Trophoblast cell (in vitro differentiated cells and primary cell): ENCODE measurements at regions not wholly inside any gene's neighbourhood (a gene's known extent, or its start where the extent isn't known, plus 50 kb on each side); places are given as distances from the start of the nearest gene placed in this dataset.

Experiments
- DNase-seq, 2 donors: peaks; one replicate each; pipeline ENCODE4 v3.0.0-alpha.2; 2016
- H2AFZ ChIP-seq: 2 replicates; pipeline ENCODE4 v1.6.1; 2013; ENCODE audit warnings: low read length, moderate library complexity, mild to moderate bottlenecking; ENCODE audit not compliant: insufficient read depth, poor library complexity
- H2AK5ac ChIP-seq: 2 replicates; pipeline ENCODE4 v1.6.1; 2013; ENCODE audit warnings: mild to moderate bottlenecking, low read length
- H2BK120ac ChIP-seq: 2 replicates; pipeline ENCODE4 v1.6.1; 2013; ENCODE audit warnings: low read length, mild to moderate bottlenecking, moderate library complexity; ENCODE audit not compliant: insufficient read depth, poor library complexity
- H2BK12ac ChIP-seq: 2 replicates; pipeline ENCODE4 v1.6.1; 2013; ENCODE audit warnings: mild to moderate bottlenecking, low read length, moderate library complexity
- H2BK5ac ChIP-seq: 2 replicates; pipeline ENCODE4 v1.6.1; 2013; ENCODE audit warnings: low read length, low read depth, moderate library complexity, mild to moderate bottlenecking; ENCODE audit not compliant: poor library complexity
- H3K14ac ChIP-seq: 2 replicates; pipeline ENCODE4 v1.6.1; 2013; ENCODE audit warnings: mild to moderate bottlenecking, low read length
- H3K18ac ChIP-seq: 2 replicates; pipeline ENCODE4 v1.6.1; 2013; ENCODE audit warnings: mild to moderate bottlenecking, low read length
- H3K23ac ChIP-seq: 2 replicates; pipeline ENCODE4 v1.6.1; 2013; ENCODE audit warnings: low read length
- H3K27ac ChIP-seq: 2 replicates; pipeline ENCODE4 v1.5.1; 2013; ENCODE audit warnings: low read depth, mild to moderate bottlenecking, inconsistent platforms, low read length, moderate library complexity
- H3K27me3 ChIP-seq: 2 replicates; pipeline ENCODE4 v1.6.1; 2013; ENCODE audit warnings: inconsistent platforms, mild to moderate bottlenecking, low read length, moderate library complexity; ENCODE audit not compliant: insufficient read depth
- H3K36me3 ChIP-seq, 2 experiments: 1 replicate in 1 of 2; 2 replicates in 1 of 2; pipeline ENCODE4 v1.6.1; 2013; ENCODE audit warnings: low read length in 2 of 2, mild to moderate bottlenecking in 2 of 2, moderate library complexity in 1 of 2; ENCODE audit not compliant: insufficient read depth in 2 of 2, control insufficient read depth in 1 of 2
- H3K4ac ChIP-seq: 2 replicates; pipeline ENCODE4 v1.6.1; 2013; ENCODE audit warnings: low read depth, mild to moderate bottlenecking, low read length, moderate library complexity
- H3K4me1 ChIP-seq, 2 experiments: 1 replicate in 1 of 2; 2 replicates in 1 of 2; pipeline ENCODE4 v1.6.1; 2013; ENCODE audit warnings: low read length in 2 of 2, mild to moderate bottlenecking in 2 of 2, moderate library complexity in 1 of 2; ENCODE audit not compliant: insufficient read depth in 2 of 2, control insufficient read depth in 1 of 2
- H3K4me2 ChIP-seq: 2 replicates; pipeline ENCODE4 v1.6.1; 2013; ENCODE audit warnings: inconsistent platforms, mild to moderate bottlenecking, low read length, moderate library complexity
- H3K4me3 ChIP-seq: 2 replicates; pipeline ENCODE4 v1.5.1; 2013; ENCODE audit warnings: mild to moderate bottlenecking, low read depth, low read length, inconsistent platforms
- H3K79me1 ChIP-seq: one replicate; pipeline ENCODE4 v1.6.1; 2013; ENCODE audit warnings: low read length
- H3K79me2 ChIP-seq: 2 replicates; pipeline ENCODE4 v1.6.1; 2013; ENCODE audit warnings: low read length, mild to moderate bottlenecking; ENCODE audit not compliant: control insufficient read depth, insufficient read depth, poor library complexity
- H3K9ac ChIP-seq: 2 replicates; pipeline ENCODE4 v1.6.1; 2013; ENCODE audit warnings: mild to moderate bottlenecking, low read length
- H3K9me3 ChIP-seq: 2 replicates; pipeline ENCODE4 v1.6.1; 2013; ENCODE audit warnings: low read depth, mild to moderate bottlenecking, control low read depth, inconsistent platforms, low read length; ENCODE audit not compliant: insufficient read depth
- H4K12ac ChIP-seq: 2 replicates; pipeline ENCODE4 v1.6.1; 2013; ENCODE audit warnings: low read depth, mild to moderate bottlenecking, low read length, moderate library complexity
- H4K8ac ChIP-seq: 2 replicates; pipeline ENCODE4 v1.6.1; 2013; ENCODE audit warnings: low read depth, mild to moderate bottlenecking, low read length, moderate library complexity
- H4K91ac ChIP-seq: one replicate; pipeline ENCODE4 v1.6.1; 2013; ENCODE audit warnings: low read depth, mild to moderate bottlenecking, low read length, moderate library complexity
- WGBS: extraction: QIAGEN DNeasy Blood & Tissue Kit; methylation state at CpG from one replicate; pipeline ENCODE4 v1.1.7; 2013; ENCODE audit warnings: missing lambda C conversion rate; ENCODE audit not compliant: insufficient read length, insufficient coverage; ENCODE audit errors: extremely low coverage; 5-methylcytosine and 5-hydroxymethylcytosine counted together

- H3K27ac ChIP-seq = no peak overlapping the region
- no peak for DNase-seq
- H3K4me2 ChIP-seq = no peak overlapping the region
- no peak overlapping the region for H3K4ac ChIP-seq
- no peaks in the 10 kb centered on the region for H3K36me3 ChIP-seq
- no peaks in the 10 kb centered on the region for H3K79me2 ChIP-seq
- H3K23ac ChIP-seq = no peak overlapping the region
- H4K12ac ChIP-seq = no peak overlapping the region
- H4K8ac ChIP-seq = no peak overlapping the region
- no peak overlapping the region for H4K91ac ChIP-seq
- no CpG with 5 or more reads among the region's 3 CpGs for WGBS
- H3K4me1 ChIP-seq = no peaks in the 10 kb centered on the region
- no peak overlapping the region for H2AK5ac ChIP-seq
- H3K27me3 ChIP-seq = no peaks in the 10 kb centered on the region
- H3K79me1 ChIP-seq = no peaks in the 10 kb centered on the region
- H2BK5ac ChIP-seq = no peak overlapping the region
- H2BK12ac ChIP-seq = no peak overlapping the region
- no peak overlapping the region for H3K14ac ChIP-seq
- no peak overlapping the region for H2BK120ac ChIP-seq
- no peaks in the 10 kb centered on the region for H3K9me3 ChIP-seq
- H3K9ac ChIP-seq = no peak overlapping the region
- no peak overlapping the region for H3K18ac ChIP-seq
- H3K4me3 ChIP-seq = no peak overlapping the region
- no peak overlapping the region for H2AFZ ChIP-seq
Measured at GRCh38 chr2:180449171-180449915, 442.2 kb upstream of the CWC22 start.

GRCh38 chr2:180446492-180446891, 439.4 kb upstream of the CWC22 start:
- H4K12ac ChIP-seq = no peak overlapping the region
- no peak overlapping the region for H2AK5ac ChIP-seq
- no peak overlapping the region for H4K8ac ChIP-seq
- no peaks in the 10 kb centered on the region for H3K27me3 ChIP-seq
- no peaks in the 10 kb centered on the region for H3K9me3 ChIP-seq
- no peaks in the 10 kb centered on the region for H3K79me2 ChIP-seq
- H2BK5ac ChIP-seq = no peak overlapping the region
- no peak overlapping the region for H3K18ac ChIP-seq
- H3K79me1 ChIP-seq = no peaks in the 10 kb centered on the region
- no peaks in the 10 kb centered on the region for H3K4me1 ChIP-seq
- no peak overlapping the region for H2AFZ ChIP-seq
- no peak overlapping the region for H3K23ac ChIP-seq
- H3K4me3 ChIP-seq = no peak overlapping the region
- H2BK12ac ChIP-seq = no peak overlapping the region
- DNase-seq = no peak
- H4K91ac ChIP-seq = no peak overlapping the region
- H3K4ac ChIP-seq = no peak overlapping the region
- no peak overlapping the region for H3K14ac ChIP-seq
- H3K9ac ChIP-seq = no peak overlapping the region
- no peak overlapping the region for H3K27ac ChIP-seq
- WGBS = no CpG with 5 or more reads among the region's 6 CpGs
- no peak overlapping the region for H3K4me2 ChIP-seq
- H2BK120ac ChIP-seq = no peak overlapping the region
- no peaks in the 10 kb centered on the region for H3K36me3 ChIP-seq

- Histone ChIP-seq H3K4me3 (no peak overlapping the region), H3K36me3 (no peaks in the 10 kb centered on the region)
- no CpG with 5 or more reads among the region's 1 CpG for WGBS
Measured at GRCh38 chr2:180443888-180444287, 436.8 kb upstream of the CWC22 start.

GRCh38 chr2:180442860-180443644, 436.0 kb upstream of the CWC22 start:
- Histone ChIP-seq H4K12ac (no peak overlapping the region), H2BK5ac (no peak overlapping the region), H3K4ac (no peak overlapping the region), H3K79me1 (no peaks in the 10 kb centered on the region), H3K9me3 (no peaks in the 10 kb centered on the region), H3K4me1 (no peaks in the 10 kb centered on the region), H3K36me3 (no peaks in the 10 kb centered on the region), H4K91ac (no peak overlapping the region), H4K8ac (no peak overlapping the region), H2BK12ac (no peak overlapping the region), H3K9ac (peak overlapping the region; percentile 68), H3K18ac (no peak overlapping the region), H3K27ac (no peak overlapping the region), H3K27me3 (no peaks in the 10 kb centered on the region), H3K14ac (no peak overlapping the region), H3K4me3 (no peak overlapping the region), H2BK120ac (no peak overlapping the region), H2AFZ (no peak overlapping the region), H3K23ac (no peak overlapping the region), H3K4me2 (no peak overlapping the region), H2AK5ac (no peak overlapping the region), H3K79me2 (no peaks in the 10 kb centered on the region)
- DNase-seq = no peak
- WGBS = no CpG with 5 or more reads among the region's 1 CpG

More at GRCh38 chr2:180443888-180444287, 436.8 kb upstream of the CWC22 start:
- no peaks in the 10 kb centered on the region for H3K4me1 ChIP-seq
- H3K18ac ChIP-seq = no peak overlapping the region
- no peak overlapping the region for H4K8ac ChIP-seq
- H3K4me2 ChIP-seq = no peak overlapping the region
- no peak overlapping the region for H2BK5ac ChIP-seq
- H3K27ac ChIP-seq = no peak overlapping the region
- no peaks in the 10 kb centered on the region for H3K9me3 ChIP-seq
- no peak overlapping the region for H2AK5ac ChIP-seq
- H3K9ac ChIP-seq = no peak overlapping the region
- H4K91ac ChIP-seq = no peak overlapping the region
- H3K14ac ChIP-seq = no peak overlapping the region
- H3K79me1 ChIP-seq = no peaks in the 10 kb centered on the region
- no peak overlapping the region for H3K23ac ChIP-seq
- no peaks in the 10 kb centered on the region for H3K27me3 ChIP-seq
- H4K12ac ChIP-seq = no peak overlapping the region
- no peak overlapping the region for H3K4ac ChIP-seq
- no peak overlapping the region for H2BK12ac ChIP-seq
- H3K79me2 ChIP-seq = no peaks in the 10 kb centered on the region
- no peak overlapping the region for H2AFZ ChIP-seq
- DNase-seq = no peak
- no peak overlapping the region for H2BK120ac ChIP-seq
